ENCODE measurements at regions not wholly inside any gene's neighbourhood (a gene's known extent, or its start where the extent isn't known, plus 50 kb on each side); places are given as distances from the start of the nearest gene placed in this dataset.

DNA sequence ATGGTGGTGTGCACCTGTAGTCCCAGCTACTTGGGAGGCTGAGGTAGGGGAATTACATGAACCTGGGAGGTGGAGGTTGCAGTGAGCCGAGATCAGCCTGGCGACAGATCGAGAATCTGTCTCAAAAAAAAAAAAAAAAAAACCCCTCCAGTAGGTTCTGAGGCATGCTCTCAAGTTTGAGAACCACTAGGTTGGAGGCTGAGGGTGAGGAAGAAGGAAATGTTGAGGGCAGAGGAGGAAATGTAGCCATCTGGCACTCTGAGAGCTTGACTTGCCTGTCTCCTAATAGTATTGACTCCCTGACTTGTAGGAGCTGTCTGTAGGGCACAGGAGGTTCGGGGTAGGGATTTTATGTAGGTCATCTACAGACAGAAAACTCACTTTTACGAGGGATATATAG lies 204.6 kb downstream of the OPA1 start:
- TF ChIP-seq, protein P1, sequence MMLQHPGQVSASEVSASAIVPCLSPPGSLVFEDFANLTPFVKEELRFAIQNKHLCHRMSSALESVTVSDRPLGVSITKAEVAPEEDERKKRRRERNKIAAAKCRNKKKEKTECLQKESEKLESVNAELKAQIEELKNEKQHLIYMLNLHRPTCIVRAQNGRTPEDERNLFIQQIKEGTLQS (IDR thresholded peaks at IDR 0.05) = no peak
- TF ChIP-seq EZH2phosphoT487 (IDR thresholded peaks at IDR 0.05; ENCODE audit: borderline replicate concordance) (no peak), ZNF274 (IDR thresholded peaks at IDR 0.05; ENCODE audit: low read depth, low read length) (no peak), JUND (IDR thresholded peaks at IDR 0.05) (no peak), RAD21 (IDR thresholded peaks at IDR 0.05; ENCODE audit: low read depth) (no peak), CEBPB (IDR thresholded peaks at IDR 0.05; ENCODE audit: low read depth) (no peak), ELF1 (IDR thresholded peaks at IDR 0.05; ENCODE audit: borderline replicate concordance, low read depth) (no peak), EZH2 (IDR thresholded peaks at IDR 0.05) (no peak), YY1 (IDR thresholded peaks at IDR 0.05; ENCODE audit: extremely low read depth, insufficient replicate concordance, low read depth, low read length) (no peak), CBX3 (IDR thresholded peaks at IDR 0.05; ENCODE audit: low read depth) (no peak), SP1 (IDR thresholded peaks at IDR 0.05; ENCODE audit: low read depth) (no peak), SIN3A (IDR thresholded peaks at IDR 0.05; ENCODE audit: low read depth) (no peak), POLR2A (IDR thresholded peaks at IDR 0.05; ENCODE audit: borderline replicate concordance, extremely low read depth, insufficient read depth, insufficient read length) (no peak), EGR1 (IDR thresholded peaks at IDR 0.05; ENCODE audit: low read depth) (no peak), ZFX (IDR thresholded peaks at IDR 0.05) (no peak)
- TF ChIP-seq, protein P2, sequence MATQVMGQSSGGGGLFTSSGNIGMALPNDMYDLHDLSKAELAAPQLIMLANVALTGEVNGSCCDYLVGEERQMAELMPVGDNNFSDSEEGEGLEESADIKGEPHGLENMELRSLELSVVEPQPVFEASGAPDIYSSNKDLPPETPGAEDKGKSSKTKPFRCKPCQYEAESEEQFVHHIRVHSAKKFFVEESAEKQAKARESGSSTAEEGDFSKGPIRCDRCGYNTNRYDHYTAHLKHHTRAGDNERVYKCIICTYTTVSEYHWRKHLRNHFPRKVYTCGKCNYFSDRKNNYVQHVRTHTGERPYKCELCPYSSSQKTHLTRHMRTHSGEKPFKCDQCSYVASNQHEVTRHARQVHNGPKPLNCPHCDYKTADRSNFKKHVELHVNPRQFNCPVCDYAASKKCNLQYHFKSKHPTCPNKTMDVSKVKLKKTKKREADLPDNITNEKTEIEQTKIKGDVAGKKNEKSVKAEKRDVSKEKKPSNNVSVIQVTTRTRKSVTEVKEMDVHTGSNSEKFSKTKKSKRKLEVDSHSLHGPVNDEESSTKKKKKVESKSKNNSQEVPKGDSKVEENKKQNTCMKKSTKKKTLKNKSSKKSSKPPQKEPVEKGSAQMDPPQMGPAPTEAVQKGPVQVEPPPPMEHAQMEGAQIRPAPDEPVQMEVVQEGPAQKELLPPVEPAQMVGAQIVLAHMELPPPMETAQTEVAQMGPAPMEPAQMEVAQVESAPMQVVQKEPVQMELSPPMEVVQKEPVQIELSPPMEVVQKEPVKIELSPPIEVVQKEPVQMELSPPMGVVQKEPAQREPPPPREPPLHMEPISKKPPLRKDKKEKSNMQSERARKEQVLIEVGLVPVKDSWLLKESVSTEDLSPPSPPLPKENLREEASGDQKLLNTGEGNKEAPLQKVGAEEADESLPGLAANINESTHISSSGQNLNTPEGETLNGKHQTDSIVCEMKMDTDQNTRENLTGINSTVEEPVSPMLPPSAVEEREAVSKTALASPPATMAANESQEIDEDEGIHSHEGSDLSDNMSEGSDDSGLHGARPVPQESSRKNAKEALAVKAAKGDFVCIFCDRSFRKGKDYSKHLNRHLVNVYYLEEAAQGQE (IDR thresholded peaks at IDR 0.05; ENCODE audit: low read depth) = no peak
- TF ChIP-seq, protein P3, sequence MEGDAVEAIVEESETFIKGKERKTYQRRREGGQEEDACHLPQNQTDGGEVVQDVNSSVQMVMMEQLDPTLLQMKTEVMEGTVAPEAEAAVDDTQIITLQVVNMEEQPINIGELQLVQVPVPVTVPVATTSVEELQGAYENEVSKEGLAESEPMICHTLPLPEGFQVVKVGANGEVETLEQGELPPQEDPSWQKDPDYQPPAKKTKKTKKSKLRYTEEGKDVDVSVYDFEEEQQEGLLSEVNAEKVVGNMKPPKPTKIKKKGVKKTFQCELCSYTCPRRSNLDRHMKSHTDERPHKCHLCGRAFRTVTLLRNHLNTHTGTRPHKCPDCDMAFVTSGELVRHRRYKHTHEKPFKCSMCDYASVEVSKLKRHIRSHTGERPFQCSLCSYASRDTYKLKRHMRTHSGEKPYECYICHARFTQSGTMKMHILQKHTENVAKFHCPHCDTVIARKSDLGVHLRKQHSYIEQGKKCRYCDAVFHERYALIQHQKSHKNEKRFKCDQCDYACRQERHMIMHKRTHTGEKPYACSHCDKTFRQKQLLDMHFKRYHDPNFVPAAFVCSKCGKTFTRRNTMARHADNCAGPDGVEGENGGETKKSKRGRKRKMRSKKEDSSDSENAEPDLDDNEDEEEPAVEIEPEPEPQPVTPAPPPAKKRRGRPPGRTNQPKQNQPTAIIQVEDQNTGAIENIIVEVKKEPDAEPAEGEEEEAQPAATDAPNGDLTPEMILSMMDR (IDR thresholded peaks at IDR 0.05 in 2 of 3, conservative IDR thresholded peaks at IDR 0.05 in 1 of 3; ENCODE audit: borderline replicate concordance in 1 of 3, insufficient read depth in 1 of 3, low read depth in 2 of 3, low read length in 2 of 3) = no peak
- DNase-seq (ENCODE audit: low read depth, low spot score) (no peak), ATAC-seq (no peak)
- ChIA-PET POLR2A (no interaction called here), RAD21 (ENCODE audit: low non-redundant PET in 1 of 2, low total read pairs in 2 of 2, uncharacterized antibody in 2 of 2, unreplicated experiment in 2 of 2) (no interaction called here), CTCF (no interaction called here)
- intact Hi-C loops (cut with micrococcal nuclease) = no loop called here
- H2AFZ ChIP-seq (ENCODE audit: low read depth, low read length, poor library complexity, severe bottlenecking) = no peak overlapping the region
- no peaks in the 10 kb centered on the region for H3K9me3 ChIP-seq (ENCODE audit: control insufficient read depth in 1 of 2, insufficient read depth in 1 of 2, low read depth in 1 of 2, low read length in 2 of 2)
- H3K4me2 ChIP-seq (ENCODE audit: low read length) = no peak overlapping the region
- no peaks in the 10 kb centered on the region for H3K79me2 ChIP-seq (ENCODE audit: insufficient read depth, low read length)
- no peak overlapping the region for H3K27ac ChIP-seq (ENCODE audit: low read depth, low read length)
- BruUV-seq (replicated peaks) = no TSS peak
- H3K4me1 ChIP-seq (ENCODE audit: control insufficient read depth in 1 of 2, insufficient read depth in 2 of 2, low read length in 2 of 2) = peaks cover 0 to 7% of the 10 kb centered on the region in 2 experiments; a peak in 2 of 4 replicates
- H4K20me1 ChIP-seq (ENCODE audit: insufficient read depth) = no peaks in the 10 kb centered on the region
- peaks cover 5% of the 10 kb centered on the region; the same call in 1 of the 2 replicates for H3K27me3 ChIP-seq (ENCODE audit: insufficient read depth, low read length)
- no peaks in the 10 kb centered on the region for H3K36me3 ChIP-seq (ENCODE audit: control insufficient read depth in 1 of 2, insufficient read depth in 2 of 2, low read length in 2 of 2)
- H3K9me2 ChIP-seq (ENCODE audit: insufficient read depth) = no peaks in the 10 kb centered on the region
- no peak overlapping the region for H3K4me3 ChIP-seq (replicated peaks in 1 of 2; ENCODE audit: low read depth in 1 of 2, low read length in 2 of 2)
- H3K9ac ChIP-seq (ENCODE audit: low read length) = no peak overlapping the region
